Fibroblast of villous mesenchyme (primary cell): ENCODE measurements at regions not wholly inside any gene's neighbourhood (a gene's known extent, or its start where the extent isn't known, plus 50 kb on each side); places are given as distances from the start of the nearest gene placed in this dataset.

Experiments
- DNase-seq: peaks from one replicate; pipeline ENCODE4 v3.0.0-alpha.2; 2010; ENCODE audit warnings: low read depth
- H3K4me3 ChIP-seq: 2 replicates; pipeline ENCODE4 v1.5.1; 2011; ENCODE audit warnings: low read depth, mild to moderate bottlenecking, low read length
- TF ChIP-seq, protein P1 (sequence below): IDR thresholded peaks from 2 replicates; pipeline ENCODE4 v1.5.1; 2012; ENCODE audit warnings: low read depth, mild to moderate bottlenecking, low read length; ENCODE audit not compliant: insufficient read depth

DNA sequence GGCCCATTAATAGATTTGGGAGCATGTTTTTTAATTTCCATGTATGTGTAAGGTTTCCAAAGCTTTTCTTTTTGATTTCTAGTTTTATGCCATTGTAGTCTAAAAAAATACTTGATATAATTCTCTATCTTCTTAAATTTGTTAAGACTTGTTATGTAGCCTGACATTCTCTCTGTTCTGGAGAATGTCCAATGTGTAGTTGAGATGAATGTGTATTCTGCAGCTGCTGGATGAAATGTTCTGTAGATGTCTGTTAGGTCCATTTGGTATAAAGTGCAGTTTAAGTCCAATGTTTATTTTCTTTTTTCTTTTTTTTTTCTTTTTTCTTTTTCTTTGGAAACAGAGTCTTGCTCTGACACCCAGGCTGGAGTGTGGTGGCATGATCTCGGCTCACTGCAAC lies 378.5 kb upstream of the MAD2L1 start:
- DNase-seq: no peak
- TF ChIP-seq, protein P1, sequence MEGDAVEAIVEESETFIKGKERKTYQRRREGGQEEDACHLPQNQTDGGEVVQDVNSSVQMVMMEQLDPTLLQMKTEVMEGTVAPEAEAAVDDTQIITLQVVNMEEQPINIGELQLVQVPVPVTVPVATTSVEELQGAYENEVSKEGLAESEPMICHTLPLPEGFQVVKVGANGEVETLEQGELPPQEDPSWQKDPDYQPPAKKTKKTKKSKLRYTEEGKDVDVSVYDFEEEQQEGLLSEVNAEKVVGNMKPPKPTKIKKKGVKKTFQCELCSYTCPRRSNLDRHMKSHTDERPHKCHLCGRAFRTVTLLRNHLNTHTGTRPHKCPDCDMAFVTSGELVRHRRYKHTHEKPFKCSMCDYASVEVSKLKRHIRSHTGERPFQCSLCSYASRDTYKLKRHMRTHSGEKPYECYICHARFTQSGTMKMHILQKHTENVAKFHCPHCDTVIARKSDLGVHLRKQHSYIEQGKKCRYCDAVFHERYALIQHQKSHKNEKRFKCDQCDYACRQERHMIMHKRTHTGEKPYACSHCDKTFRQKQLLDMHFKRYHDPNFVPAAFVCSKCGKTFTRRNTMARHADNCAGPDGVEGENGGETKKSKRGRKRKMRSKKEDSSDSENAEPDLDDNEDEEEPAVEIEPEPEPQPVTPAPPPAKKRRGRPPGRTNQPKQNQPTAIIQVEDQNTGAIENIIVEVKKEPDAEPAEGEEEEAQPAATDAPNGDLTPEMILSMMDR: no peak
- no peak overlapping the region for H3K4me3 ChIP-seq

GRCh38 chr4:120443116-120443515 lies 376.5 kb upstream of the MAD2L1 start:
- no peak overlapping the region for H3K4me3 ChIP-seq
- no peak for DNase-seq
- TF ChIP-seq, protein P1: no peak

GRCh38 chr4:120440730-120441129 lies 374.1 kb upstream of the MAD2L1 start:
- H3K4me3 ChIP-seq: no peak overlapping the region
- DNase-seq: no peak
- TF ChIP-seq, protein P1: no peak

- no peak overlapping the region for H3K4me3 ChIP-seq
- DNase-seq: no peak
- TF ChIP-seq, protein P1: no peak
These were observed 368.5 kb upstream of the MAD2L1 start for GRCh38 chr4:120435179-120435578.

GRCh38 chr4:120434756-120435155 lies 368.1 kb upstream of the MAD2L1 start:
- no peak overlapping the region for H3K4me3 ChIP-seq
- TF ChIP-seq, protein P1: no peak
- DNase-seq: no peak

- no peak overlapping the region for H3K4me3 ChIP-seq
- DNase-seq: no peak
- TF ChIP-seq, protein P1: no peak
These were observed 365.7 kb upstream of the MAD2L1 start for GRCh38 chr4:120432301-120432860.

- TF ChIP-seq, protein P1: no peak
- H3K4me3 ChIP-seq: no peak overlapping the region
- DNase-seq: no peak
These were observed 364.5 kb upstream of the MAD2L1 start for GRCh38 chr4:120431180-120431579.
